ENCODE measurements at regions not wholly inside any gene's neighbourhood (a gene's known extent, or its start where the extent isn't known, plus 50 kb on each side); places are given as distances from the start of the nearest gene placed in this dataset.

- no peak for DNase-seq (ENCODE audit: low read depth)
These were observed 263.2 kb downstream of the TMEM182 start for GRCh38 chr2:103025056-103025455.

- DNase-seq (ENCODE audit: low read depth): no peak
These were observed 266.4 kb downstream of the TMEM182 start for GRCh38 chr2:103028181-103028580.

Measured in Daoy (cell line).